Loucy (cell line): ENCODE measurements at regions not wholly inside any gene's neighbourhood (a gene's known extent, or its start where the extent isn't known, plus 50 kb on each side); places are given as distances from the start of the nearest gene placed in this dataset.

Experiments used
- CTCF ChIP-seq: fragments of 200-600 bp; sonication (generic); conservative IDR thresholded peaks from 2 replicates; pipeline ENCODE4 v1.5.1; 2014; ENCODE audit warnings: mild to moderate bottlenecking, antibody characterized with exemption, low read length
- EZH2phosphoT487 ChIP-seq: fragments of 200-600 bp; IDR thresholded peaks from 2 replicates; pipeline ENCODE4 v1.6.1; 2018; ENCODE audit warnings: antibody characterized with exemption, mild to moderate bottlenecking, moderate library complexity, borderline replicate concordance

DNA sequence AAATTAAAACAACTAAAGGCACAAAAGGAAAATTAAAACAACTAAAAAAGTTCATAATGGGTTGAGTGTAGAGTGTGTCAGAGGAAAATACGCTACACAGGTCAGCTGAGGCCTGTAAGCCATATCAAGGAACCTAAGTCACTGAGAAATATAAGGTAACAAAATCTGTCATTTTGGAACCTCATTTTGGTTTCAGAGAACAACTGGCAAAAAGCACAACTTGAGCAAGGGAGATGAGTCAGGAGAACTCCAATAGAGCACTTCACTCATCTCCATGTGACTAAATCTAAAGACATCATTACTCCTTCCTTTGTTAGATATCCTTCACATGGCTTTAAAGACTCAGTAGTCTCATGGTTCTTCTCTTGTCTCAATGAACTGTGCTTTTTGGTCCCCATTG lies 269.4 kb upstream of the POU5F2 start:
- TF ChIP-seq CTCF (no peak), EZH2phosphoT487 (no peak)
